Hepatocyte (in vitro differentiated cells): ENCODE measurements at regions not wholly inside any gene's neighbourhood (a gene's known extent, or its start where the extent isn't known, plus 50 kb on each side); places are given as distances from the start of the nearest gene placed in this dataset.

Source experiments
- DNase-seq: peaks from one replicate; pipeline ENCODE4 v3.0.0-alpha.2; 2016; ENCODE audit warnings: low spot score
- H2AFZ ChIP-seq: fragments of 200-600 bp; sonication (generic); 2 replicates; pipeline ENCODE4 v1.6.0; 2016; ENCODE audit warnings: antibody characterized with exemption, mild to moderate bottlenecking
- H3K27ac ChIP-seq: fragments of 200-600 bp; sonication (generic); 2 replicates; pipeline ENCODE4 v1.5.1; 2016; ENCODE audit warnings: mild to moderate bottlenecking
- H3K27me3 ChIP-seq: fragments of 200-600 bp; sonication (generic); 2 replicates; pipeline ENCODE4 v1.6.1; 2016
- H3K36me3 ChIP-seq: fragments of 200-600 bp; sonication (generic); replicated peaks from 2 replicates; pipeline ENCODE4 v1.5.1; 2016; ENCODE audit warnings: low read depth; ENCODE audit not compliant: insufficient read depth
- H3K4me1 ChIP-seq: fragments of 200-600 bp; sonication (generic); 2 replicates; pipeline ENCODE4 v1.5.1; 2016; ENCODE audit warnings: mild to moderate bottlenecking, moderate library complexity; ENCODE audit not compliant: insufficient read depth
- H3K4me2 ChIP-seq: fragments of 200-600 bp; sonication (generic); 2 replicates; pipeline ENCODE4 v1.6.0; 2016
- H3K4me3 ChIP-seq: fragments of 200-600 bp; sonication (generic); 2 replicates; pipeline ENCODE4 v1.5.1; 2016; ENCODE audit warnings: mild to moderate bottlenecking
- H3K79me2 ChIP-seq: fragments of 200-600 bp; sonication (generic); 2 replicates; pipeline ENCODE4 v1.6.0; 2017; ENCODE audit warnings: mild to moderate bottlenecking
- H3K9me2 ChIP-seq: fragments of 200-600 bp; sonication (generic); replicated peaks from 2 replicates; pipeline ENCODE4 v1.6.0; 2017; ENCODE audit warnings: mild to moderate bottlenecking; ENCODE audit not compliant: insufficient read depth
- H3K9me3 ChIP-seq: fragments of 200-600 bp; sonication (generic); 2 replicates; pipeline ENCODE4 v1.5.1; 2016; ENCODE audit warnings: low read depth, mild to moderate bottlenecking
- H4K20me1 ChIP-seq: fragments of 200-600 bp; sonication (generic); 2 replicates; pipeline ENCODE4 v1.6.0; 2016; ENCODE audit warnings: mild to moderate bottlenecking; ENCODE audit not compliant: insufficient read depth, poor library complexity, severe bottlenecking
- EZH2 ChIP-seq: fragments of 200-600 bp; sonication (generic); IDR thresholded peaks from 2 replicates; pipeline ENCODE4 v1.6.1; 2016; ENCODE audit warnings: antibody characterized with exemption, mild to moderate bottlenecking, borderline replicate concordance
- EZH2phosphoT487 ChIP-seq: fragments of 200-600 bp; sonication (generic); IDR thresholded peaks from one replicate; pipeline ENCODE4 v1.6.1; 2018; ENCODE audit warnings: antibody characterized with exemption, mild to moderate bottlenecking, low read depth, moderate library complexity; ENCODE audit not compliant: unreplicated experiment, severe bottlenecking
- WGBS: methylation state at CpG from one replicate; pipeline ENCODE4 v1.1.6; 2016; ENCODE audit warnings: low lambda C conversion rate; ENCODE audit errors: missing lambda C conversion rate; 5-methylcytosine and 5-hydroxymethylcytosine counted together
- TF ChIP-seq, protein P1 (sequence below): fragments of 200-600 bp; sonication (generic); IDR thresholded peaks from 2 replicates; pipeline ENCODE4 v1.5.1; 2016; ENCODE audit warnings: antibody characterized with exemption, mild to moderate bottlenecking; ENCODE audit not compliant: poor library complexity

DNA sequence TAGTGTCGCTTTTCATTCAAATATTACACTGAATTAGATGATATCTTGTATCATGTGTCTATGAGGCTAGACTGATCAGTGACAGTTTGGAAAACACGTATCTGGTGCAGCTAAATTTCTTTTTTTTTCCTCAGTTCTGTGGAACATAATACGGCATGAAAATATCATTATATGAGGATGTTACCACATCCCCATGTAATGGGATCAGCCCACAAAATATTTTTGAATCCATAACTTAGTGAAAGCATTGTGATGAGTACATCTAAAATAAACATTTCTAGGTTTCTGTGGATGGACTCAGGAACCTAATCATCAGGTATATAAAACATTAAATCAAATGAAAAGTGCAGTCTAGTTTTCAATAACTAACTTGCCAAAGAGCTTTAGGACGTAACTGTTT, 356.3 kb downstream of the USP25 start:
- 81% methylated on average over 4 of the region's 4 CpGs for WGBS
- TF ChIP-seq EZH2phosphoT487: no peak
- TF ChIP-seq, protein P1, sequence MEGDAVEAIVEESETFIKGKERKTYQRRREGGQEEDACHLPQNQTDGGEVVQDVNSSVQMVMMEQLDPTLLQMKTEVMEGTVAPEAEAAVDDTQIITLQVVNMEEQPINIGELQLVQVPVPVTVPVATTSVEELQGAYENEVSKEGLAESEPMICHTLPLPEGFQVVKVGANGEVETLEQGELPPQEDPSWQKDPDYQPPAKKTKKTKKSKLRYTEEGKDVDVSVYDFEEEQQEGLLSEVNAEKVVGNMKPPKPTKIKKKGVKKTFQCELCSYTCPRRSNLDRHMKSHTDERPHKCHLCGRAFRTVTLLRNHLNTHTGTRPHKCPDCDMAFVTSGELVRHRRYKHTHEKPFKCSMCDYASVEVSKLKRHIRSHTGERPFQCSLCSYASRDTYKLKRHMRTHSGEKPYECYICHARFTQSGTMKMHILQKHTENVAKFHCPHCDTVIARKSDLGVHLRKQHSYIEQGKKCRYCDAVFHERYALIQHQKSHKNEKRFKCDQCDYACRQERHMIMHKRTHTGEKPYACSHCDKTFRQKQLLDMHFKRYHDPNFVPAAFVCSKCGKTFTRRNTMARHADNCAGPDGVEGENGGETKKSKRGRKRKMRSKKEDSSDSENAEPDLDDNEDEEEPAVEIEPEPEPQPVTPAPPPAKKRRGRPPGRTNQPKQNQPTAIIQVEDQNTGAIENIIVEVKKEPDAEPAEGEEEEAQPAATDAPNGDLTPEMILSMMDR: no peak
- no peak for TF ChIP-seq EZH2
- no peaks in the 10 kb centered on the region for H3K9me3 ChIP-seq
- no peaks in the 10 kb centered on the region for H4K20me1 ChIP-seq
- no peak overlapping the region for H3K27ac ChIP-seq
- no peaks in the 10 kb centered on the region for H3K27me3 ChIP-seq
- H3K4me1 ChIP-seq: no peaks in the 10 kb centered on the region
- H3K4me3 ChIP-seq: no peak overlapping the region
- no peaks in the 10 kb centered on the region for H3K36me3 ChIP-seq
- H3K79me2 ChIP-seq: no peaks in the 10 kb centered on the region
- H2AFZ ChIP-seq: no peak overlapping the region
- no peak for DNase-seq
- no peak overlapping the region for H3K4me2 ChIP-seq
- no peaks in the 10 kb centered on the region for H3K9me2 ChIP-seq

DNA sequence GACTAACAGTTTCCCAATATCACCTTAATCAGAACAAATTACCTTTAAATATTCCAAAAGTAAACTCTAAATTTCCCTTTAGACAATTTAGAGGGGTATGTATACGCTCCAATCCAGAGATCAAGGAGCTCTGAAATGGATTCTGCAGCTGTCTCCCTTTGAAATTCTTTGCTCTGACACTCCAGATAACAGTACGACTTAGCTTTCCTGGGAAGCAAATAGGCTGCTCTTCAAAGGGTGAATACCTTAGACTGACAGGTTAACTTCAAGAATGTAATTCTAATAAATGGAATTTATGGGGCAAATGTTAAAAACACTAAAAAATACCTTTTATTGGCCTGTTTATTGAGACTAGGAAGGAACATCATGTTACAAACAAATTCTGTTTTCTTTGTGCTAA, 357.2 kb downstream of the USP25 start:
- 25% methylated on average over 2 of the region's 2 CpGs for WGBS
- H2AFZ ChIP-seq: no peak overlapping the region
- H3K9me2 ChIP-seq: no peaks in the 10 kb centered on the region
- H3K27me3 ChIP-seq: no peaks in the 10 kb centered on the region
- no peaks in the 10 kb centered on the region for H3K36me3 ChIP-seq
- no peaks in the 10 kb centered on the region for H3K9me3 ChIP-seq
- no peak overlapping the region for H3K27ac ChIP-seq
- H3K4me1 ChIP-seq: no peaks in the 10 kb centered on the region
- no peak overlapping the region for H3K4me3 ChIP-seq
- no peak overlapping the region for H3K4me2 ChIP-seq
- no peaks in the 10 kb centered on the region for H3K79me2 ChIP-seq
- H4K20me1 ChIP-seq: no peaks in the 10 kb centered on the region
- no peak for DNase-seq
- TF ChIP-seq EZH2phosphoT487: no peak
- no peak for TF ChIP-seq EZH2

GRCh38 chr21:16087523-16087922, 357.7 kb downstream of the USP25 start:
- H3K9me2 ChIP-seq: no peaks in the 10 kb centered on the region
- no peak for DNase-seq
- no peaks in the 10 kb centered on the region for H4K20me1 ChIP-seq
- no peaks in the 10 kb centered on the region for H3K4me1 ChIP-seq
- H3K4me3 ChIP-seq: no peak overlapping the region
- TF ChIP-seq EZH2 (no peak), EZH2phosphoT487 (no peak)
- TF ChIP-seq, protein P1: no peak
- no peak overlapping the region for H2AFZ ChIP-seq
- no peaks in the 10 kb centered on the region for H3K27me3 ChIP-seq
- WGBS: 91% methylated on average over 1 of the region's 1 CpG
- no peaks in the 10 kb centered on the region for H3K36me3 ChIP-seq
- H3K27ac ChIP-seq: no peak overlapping the region
- H3K4me2 ChIP-seq: no peak overlapping the region
- no peaks in the 10 kb centered on the region for H3K79me2 ChIP-seq
- H3K9me3 ChIP-seq: no peaks in the 10 kb centered on the region

DNA sequence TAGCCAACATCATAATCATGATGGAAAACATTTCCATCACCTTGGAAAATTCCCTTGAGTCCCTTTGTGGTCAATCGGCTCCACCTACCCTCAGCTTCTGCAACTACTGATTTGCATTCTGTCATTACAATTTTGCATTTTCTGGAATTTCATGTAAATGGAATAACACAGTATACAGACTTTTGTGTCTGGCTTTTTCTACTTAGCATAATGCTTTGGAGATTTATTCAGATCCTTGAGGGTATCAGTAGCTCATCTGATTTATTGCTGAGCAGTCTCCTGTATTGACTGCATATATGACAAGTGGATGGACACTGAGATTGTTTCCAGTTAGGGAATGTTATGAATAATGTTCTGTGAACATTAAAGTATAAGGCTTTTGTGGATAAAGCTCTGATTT, 358.3 kb downstream of the USP25 start:
- H3K36me3 ChIP-seq: no peaks in the 10 kb centered on the region
- TF ChIP-seq, protein P1: no peak
- no peak for TF ChIP-seq EZH2phosphoT487
- no peaks in the 10 kb centered on the region for H3K27me3 ChIP-seq
- WGBS: 89% methylated on average over 1 of the region's 1 CpG
- H4K20me1 ChIP-seq: no peaks in the 10 kb centered on the region
- no peaks in the 10 kb centered on the region for H3K79me2 ChIP-seq
- H3K4me3 ChIP-seq: no peak overlapping the region
- H3K9me2 ChIP-seq: no peaks in the 10 kb centered on the region
- no peaks in the 10 kb centered on the region for H3K4me1 ChIP-seq
- no peak overlapping the region for H2AFZ ChIP-seq
- no peak overlapping the region for H3K27ac ChIP-seq
- no peak overlapping the region for H3K4me2 ChIP-seq
- H3K9me3 ChIP-seq: no peaks in the 10 kb centered on the region
- no peak for DNase-seq
